HG03565 (cell line): ENCODE measurements at regions not wholly inside any gene's neighbourhood (a gene's known extent, or its start where the extent isn't known, plus 50 kb on each side); places are given as distances from the start of the nearest gene placed in this dataset.

Experiments used
- ATAC-seq: cut with Tn5 transposase; IDR thresholded peaks from one replicate; pipeline ENCODE4 v1.9.1; 2021; ENCODE audit warnings: mild to moderate bottlenecking, moderate library complexity; ENCODE audit not compliant: unreplicated experiment

DNA sequence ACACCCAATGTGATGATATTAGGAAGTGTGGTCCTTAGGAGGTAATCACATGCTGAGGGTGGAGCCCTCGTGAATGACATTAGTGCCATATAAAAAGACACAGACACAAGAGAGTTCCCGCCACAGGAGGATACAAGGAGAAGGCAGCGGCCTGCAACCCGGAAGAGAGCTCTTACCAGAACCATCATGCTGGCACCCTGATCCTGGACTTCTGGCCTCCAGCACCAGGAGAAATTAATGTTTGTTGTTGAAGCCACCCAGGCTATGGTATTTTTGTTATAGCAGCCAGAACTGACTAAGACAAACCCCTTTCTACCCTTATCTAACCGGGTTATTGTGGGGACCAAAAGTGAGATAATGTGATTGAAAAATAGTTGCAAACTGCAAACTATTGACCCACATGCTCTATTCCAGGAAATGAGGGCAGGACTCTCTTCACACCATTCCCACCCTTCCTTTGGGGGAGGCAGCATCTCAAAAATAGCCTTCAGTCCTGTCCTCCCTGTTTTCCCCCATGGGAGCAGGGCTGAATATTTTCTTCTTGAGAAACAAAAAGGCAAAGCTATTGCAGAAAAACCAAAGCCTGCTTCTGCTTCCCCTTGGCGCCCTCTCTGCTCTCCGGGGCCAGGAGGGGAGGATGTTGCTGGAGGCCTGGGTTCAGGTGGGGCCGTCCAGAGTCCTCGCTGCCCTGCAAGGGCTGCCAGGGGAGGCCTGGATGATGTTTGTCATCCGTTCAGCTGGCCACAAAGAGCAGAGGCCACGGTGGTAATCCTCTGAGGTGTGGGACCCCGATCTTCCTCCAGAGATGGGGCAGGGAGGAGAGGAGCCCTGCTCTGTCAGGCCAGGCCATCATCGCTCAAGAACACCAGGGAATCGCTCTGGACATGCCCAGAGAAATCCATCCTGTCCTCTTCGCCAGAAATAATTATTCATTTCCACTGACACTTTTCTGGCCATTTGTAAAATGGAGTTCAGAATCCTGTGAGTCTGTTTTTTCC is 73.8 kb upstream of the HAAO start:
- ATAC-seq: no peak

DNA sequence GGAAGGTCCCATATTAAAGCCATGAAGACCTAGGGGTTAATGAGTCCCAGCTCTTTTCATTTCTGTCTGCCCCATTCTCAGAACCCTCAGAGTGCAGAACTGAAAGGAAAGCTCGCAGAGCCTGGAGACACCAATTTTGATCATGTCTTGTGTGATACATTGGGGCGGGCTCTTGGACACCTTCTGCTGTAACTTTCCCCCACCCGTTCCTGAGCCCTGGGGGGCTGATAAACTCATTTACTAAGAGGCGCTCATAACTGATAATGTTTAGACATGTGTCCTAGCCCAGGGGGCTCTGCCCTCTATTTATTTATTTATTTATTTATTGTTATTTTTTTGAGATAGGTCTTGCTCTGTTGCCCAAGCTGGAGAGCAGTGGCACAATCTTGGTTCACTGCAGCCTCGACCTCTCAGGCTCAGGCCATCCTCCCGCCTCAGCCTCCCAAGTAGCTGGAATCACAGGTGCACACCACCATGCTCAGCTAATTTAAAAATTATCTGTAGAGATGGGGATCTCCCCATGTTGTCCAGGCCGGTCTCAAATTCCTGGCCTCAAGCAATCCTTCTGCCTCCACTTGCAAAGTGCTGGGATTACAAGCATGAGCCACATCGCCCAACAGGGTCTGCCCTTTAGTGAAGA is 72.4 kb upstream of the HAAO start:
- ATAC-seq: no peak

DNA sequence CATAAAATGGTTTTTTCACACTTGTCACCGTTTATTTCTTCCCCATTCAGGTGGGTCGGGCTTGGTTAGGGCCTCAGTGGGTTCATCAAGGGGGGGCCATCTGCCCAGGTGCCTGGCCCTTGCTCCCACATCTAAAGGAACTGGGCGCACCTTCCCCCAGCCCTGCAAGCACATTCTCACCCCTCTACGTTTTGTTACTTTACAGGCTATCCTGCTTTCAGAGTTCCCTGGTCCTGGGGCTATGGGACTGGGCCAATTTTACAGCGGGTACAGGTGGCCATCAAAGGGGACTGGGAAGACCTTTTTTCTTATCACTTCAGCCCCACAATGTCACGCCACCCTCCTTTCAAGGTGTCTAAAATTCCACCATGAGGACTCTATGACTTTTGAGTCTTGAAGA is 71.8 kb upstream of the HAAO start:
- ATAC-seq: no peak

DNA sequence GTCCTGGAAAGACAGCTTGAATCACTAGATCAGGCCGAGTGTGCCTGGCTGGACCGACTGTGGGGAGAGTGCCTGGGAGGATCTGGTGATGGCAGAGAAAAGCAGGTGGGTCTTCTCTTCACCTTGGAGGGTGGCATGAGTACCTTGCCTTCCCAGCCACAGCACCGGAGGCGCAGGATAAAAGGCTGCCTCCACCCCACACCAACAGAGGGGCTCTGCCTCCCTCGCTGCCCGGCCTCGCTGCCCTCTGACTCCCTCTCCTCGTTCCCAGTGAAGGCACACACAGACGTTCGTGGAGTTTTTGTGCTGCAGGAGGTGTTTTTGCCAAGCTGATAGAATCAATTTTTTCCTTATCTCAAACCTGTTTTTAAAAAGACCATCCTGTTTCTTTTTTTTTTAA is 71.4 kb upstream of the HAAO start:
- no peak for ATAC-seq

DNA sequence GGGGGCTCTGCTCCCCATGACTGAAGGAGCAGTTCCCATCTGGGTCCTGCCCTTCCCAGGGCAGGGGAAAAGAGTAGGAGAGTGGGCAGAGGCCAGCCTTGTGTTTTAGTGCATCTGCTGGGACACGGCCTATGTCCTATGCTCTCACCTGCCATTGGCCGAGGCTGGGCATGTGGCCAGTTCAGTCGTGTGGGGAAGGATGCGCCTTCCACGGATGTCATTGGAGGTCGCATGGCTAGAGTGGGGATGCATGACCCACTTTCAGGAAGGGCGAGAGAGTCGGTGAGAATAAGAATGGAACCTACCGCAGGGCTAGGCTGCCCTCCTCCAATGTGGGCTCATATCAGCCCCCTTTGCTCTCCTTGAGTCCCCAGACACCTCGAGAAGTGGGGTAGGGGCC is 70.9 kb upstream of the HAAO start:
- ATAC-seq: no peak

DNA sequence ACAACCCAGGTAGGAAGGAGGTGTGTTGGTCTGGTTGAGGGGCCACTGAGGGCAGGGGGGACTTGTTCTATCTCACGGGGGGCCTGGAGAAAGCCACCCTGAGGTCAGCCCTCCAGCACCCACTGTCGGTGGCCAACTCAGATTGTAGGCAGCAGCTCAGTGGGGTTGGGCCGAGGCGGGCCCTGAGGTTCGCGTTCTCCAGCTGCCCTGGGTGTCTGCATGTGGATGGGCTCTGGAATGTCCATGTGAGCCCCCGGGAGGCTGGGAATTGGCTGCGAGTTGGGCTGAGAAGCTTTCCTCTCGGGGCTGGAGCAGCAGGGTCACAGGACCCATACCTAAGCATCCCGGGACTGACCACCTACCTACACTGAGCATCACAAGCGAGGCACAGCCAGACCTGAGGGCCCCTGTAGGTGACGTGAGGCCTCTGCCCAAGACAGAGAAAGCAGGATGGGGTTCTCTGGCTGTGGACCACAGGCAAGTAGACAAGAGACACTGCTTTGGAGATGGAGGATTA is 70.3 kb upstream of the HAAO start:
- no peak for ATAC-seq

DNA sequence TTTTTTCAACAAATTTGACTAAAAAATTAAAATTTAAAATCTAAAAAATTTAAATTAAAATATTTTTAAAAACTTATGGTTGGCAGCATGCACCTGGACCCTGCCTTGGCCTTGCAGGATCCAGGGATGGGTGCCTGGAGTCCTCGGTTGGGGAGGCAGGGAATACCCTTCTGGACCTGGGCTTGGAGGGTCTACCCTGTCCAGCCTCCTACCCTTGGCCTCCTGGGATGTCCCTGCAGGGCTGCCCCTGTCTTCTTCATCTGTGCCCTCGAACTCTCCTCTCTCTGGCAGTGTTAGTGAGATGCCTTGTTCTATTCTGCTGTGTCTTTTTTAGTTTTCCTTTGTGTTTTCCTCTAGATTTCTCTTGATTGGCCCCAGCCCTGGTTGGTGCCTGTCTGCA is 68.9 kb upstream of the HAAO start:
- ATAC-seq: no peak

DNA sequence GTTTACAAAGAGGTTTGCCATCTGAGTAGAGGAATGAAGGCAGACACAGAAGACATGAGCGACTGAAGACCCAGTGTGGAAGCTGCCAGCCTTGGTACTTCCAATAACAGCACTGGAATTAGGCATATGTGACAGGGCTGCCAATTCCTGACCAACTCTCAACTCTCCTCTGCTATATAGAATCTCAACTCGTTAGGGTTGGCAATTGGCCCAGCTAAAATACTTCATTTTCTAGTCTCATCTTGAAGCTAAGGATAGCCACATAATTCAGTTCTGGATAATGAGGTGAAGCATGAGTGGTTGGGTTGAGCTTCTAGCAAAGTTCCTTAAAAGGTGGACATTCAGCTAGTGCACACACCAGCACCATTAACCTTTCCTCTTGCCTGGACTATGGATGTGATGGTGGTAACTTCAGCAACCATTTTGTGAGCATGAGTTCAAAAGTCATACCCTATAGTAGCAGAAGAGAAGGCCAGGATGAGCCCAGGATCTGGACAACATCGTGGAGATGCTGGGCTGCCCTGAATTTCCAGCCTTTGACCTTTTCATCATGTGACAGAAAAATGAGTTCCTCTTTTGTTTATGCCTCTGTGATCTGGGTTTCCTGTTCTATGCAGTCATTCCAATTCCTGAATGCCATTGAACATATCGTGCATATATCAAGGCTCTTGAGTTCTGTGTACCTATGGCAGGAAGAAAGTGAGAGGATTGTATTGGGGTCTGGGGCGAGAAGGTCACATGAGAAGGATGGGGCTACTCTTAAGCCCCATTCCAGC is 68.1 kb upstream of the HAAO start:
- ATAC-seq: no peak

DNA sequence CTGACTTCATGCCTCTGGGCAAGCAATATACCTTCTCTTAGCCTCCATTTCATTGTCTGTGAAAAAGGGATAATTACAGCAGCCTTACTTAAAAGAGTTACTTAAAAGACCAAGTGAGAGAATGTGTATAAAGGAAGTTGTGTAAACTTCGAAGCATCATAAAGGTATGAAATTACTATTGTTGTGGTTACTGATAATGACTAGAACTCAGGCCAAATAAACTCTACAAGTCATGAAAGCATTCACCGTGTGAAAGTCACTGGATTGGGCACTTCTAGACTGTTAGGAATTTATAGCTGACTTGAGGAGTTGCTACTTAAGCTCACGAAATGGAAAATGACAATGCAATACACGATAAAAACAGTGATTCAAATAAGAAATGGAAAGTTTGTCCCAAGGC is 67.4 kb upstream of the HAAO start:
- ATAC-seq: no peak

DNA sequence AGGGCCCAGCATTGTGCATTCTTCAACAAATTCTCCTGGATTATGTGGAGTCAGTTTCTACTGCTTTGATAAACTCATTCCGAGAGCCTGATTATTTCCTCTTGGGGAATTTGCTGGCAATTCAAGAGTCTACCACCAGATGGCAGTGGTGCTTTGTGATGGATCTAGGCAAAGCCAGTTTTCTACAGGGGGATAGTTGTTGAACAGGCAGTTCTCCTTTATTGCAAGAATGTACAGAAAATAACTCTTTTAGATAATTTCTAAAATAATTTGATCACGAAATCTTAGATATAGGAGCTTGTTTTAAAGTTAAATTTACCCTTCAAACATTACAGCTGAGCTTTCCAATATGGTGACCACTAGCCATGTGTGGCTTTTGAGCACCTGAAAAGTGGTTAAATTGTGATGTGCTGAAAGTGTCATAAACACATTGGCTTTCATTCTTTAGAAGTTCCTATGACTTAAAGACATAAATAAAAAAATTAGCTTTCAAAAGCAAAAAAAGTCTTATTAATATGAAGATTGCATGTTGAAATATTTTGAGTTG is 66.7 kb upstream of the HAAO start:
- ATAC-seq: no peak

DNA sequence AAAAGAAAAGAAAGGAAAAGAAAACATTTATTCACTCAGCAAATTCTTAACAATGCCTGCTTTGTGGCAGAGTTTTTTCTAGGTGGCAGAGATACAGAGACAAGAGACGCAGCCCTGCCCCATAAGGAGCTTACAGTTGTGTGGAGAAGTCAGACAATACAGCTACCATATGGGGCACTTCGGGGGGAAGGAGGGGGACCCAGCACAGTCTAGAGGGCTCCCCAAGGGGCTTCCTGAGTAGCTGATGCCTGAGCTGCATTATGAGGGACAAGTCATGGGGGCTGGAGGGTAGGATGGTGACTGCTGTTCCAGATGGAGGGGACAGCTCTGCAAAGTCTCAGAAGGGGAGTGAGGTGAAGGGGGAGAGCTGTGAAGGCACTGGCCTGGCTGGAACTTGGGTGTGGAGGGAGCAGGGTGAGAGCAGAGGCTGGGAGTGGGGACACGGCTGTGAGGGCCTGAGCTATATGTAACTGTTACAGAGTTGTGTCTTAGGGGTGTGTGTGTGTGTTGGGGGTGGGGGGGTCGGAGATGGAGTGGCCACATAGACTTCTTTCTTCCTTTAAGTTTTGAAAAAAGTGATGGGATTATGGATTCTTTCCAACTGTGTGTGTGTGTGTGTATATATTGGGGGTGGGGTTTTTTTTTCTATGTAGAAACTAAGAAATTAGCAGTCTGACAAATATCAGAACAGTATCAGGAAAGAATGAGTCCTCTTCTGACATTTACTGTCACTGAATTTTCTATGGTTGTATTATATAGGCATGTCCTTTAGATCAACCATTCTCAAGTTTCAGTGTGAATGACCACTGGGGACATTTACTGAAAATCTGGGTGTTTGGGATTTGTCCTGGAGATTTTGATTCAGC is 66.0 kb upstream of the HAAO start:
- no peak for ATAC-seq

DNA sequence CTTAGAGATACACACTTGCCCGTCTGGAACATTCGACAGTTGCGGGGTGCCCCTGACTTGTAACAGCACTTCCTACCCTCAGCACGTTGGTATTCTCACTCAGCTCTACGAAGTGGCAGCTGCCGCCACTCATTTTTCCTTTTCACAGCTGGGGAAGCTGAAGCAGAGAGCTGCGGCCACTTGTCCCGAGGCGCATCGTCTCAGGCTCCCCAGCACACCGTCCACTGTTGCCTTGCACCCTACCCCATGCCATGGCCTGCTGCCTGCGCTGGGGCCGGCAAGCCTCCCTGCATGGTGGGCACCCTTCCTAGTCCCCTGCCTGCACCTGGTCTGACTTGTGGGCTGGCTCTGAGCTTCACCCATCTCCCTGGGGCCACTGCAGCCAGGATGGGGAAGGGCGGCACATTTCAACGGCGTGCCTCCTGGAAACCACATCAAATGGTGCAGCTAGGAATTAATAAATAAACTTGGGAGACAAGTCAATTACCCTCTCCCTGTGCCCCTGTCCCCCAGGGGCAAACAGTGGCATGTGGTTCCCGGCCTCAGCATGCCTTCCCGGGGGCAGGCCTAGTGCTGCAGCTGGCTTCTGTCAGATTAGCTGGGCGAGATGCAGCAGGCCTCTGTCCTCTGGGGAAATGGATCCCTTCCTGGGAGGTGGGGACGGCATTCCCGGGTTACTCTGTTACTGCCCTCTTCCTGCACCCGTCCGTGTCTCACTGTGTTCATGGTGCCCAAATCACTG is 64.7 kb upstream of the HAAO start:
- no peak for ATAC-seq

DNA sequence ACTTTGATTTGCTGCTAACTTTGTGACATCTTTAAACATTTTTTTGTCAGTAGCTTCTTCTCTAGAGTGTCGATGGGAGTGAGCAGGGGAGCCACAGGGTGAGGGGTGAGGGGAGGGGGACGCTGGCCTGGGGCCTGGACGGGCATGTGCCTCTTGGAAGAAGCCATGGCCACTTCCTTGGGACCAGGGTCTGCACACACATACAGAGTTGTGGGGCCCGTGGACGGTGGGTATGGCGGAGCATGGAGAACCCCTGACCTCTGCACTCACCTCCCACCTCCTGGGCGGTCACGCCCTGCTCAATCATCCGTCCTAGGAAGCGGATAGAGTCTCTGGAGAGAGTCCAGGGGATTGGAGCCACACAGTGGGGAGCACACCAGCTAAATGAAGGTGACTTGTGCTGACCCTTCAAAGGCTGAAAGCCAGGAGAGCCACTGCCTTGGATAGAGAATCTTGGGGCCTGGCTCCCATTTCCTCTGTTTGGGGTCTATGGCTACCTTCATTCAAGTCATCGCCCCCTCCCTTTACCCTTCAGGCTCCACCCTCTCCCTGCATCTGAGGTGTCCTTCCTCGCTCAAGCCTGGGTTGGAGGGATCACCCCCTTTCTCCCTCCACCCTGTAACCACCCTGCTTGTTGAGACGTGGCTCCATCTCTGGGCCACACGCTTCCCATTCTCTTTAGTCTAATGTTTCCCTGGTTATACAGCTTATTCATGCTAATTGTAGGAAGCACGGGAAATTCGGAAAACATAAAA is 63.9 kb upstream of the HAAO start:
- ATAC-seq: no peak

DNA sequence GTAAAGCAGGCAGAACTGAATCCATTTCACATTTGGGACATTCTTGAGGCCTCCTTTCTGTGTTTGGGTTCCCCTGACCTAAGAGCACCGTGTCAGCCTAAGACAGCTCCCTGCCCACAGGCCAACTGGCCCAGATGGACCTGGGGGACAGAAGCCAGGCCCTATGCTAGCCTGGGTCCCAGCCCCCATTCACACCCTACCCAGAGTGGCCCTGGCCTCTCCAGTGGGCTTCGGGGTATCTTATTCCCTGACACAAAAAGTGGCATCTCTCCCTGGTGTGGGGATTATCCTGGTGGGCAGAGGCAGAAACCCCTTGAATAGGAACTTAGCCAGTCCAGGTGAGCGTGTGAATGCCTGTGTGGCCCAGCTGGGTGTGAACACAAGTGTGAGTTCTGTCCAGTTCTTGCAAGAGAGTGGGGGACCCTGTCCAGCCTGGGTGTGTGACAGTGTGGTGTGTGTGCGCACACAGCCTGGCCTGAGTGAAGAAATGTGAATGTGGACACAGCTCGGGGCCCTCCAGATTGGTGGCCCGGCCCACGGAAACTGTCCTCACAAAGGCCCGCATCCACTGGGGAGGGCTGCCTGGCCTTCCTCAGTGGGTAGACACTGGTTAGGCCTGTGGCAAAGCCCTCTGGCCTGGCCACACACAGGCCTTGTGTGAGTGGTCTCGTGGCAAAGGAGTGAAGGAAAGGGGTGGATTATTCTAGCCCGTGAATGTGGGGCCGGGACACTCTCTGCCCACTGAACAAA is 63.0 kb upstream of the HAAO start:
- ATAC-seq: no peak

DNA sequence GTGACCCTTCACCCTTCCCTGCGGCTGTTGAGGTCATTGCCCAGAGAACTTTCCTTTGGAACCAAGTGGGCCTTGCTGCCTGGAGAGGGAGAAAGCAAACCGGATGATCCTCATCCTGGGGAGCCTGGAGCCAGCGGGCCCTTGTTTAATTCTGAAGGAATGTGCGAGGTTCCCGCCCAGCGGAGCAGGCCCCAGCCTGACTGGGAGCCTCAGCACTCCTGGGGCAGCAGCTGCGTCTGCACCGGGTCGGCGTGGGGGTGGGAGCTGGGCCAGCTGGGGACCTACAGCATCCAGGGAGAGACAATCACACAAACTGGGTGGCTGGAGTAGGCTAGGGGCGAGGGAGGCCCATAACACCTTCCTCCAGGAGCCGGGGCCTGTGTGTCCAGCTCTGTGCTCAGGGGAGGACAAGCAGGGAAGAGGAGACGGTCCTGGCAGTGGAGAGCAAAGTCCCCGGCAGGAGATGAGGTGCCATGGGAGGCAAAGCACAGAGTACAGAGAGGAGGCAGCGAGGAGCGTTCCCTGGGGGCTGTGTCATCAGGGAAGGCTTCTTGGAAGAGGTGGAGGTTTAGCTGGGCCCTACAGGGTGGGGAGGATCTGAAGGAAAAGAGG is 61.9 kb upstream of the HAAO start:
- ATAC-seq: no peak

DNA sequence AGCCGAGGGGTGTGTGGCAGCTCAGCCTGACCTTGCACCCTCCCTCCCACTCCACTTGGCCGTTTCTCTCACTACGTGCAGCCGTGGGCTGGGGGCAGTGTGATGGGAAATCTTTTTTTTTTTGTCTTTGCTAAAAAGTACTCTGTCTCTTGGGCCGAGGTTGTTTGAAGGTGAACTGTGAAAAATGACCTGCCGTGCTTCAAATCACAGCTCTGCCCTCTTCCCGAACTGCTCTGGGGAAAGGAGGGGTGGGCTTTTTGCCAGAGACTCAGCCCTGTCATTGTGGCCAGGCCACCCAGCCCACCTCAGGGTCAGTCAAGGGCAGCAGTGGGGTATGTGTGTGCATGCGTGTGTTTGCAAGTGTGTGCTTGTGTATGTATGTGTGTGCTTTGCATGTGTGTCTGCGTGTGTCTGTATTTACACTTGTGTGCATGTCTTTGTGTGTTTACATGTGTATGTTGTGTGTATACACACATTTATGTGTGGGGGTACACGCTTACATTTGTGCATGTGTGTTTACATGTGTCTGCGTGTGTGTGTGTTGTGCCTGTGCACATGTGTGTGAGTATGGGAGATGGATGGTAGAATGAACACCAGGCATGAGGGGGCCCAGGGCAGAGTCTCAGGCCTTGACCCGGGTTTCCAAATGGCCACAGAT is 61.3 kb upstream of the HAAO start:
- ATAC-seq: no peak

DNA sequence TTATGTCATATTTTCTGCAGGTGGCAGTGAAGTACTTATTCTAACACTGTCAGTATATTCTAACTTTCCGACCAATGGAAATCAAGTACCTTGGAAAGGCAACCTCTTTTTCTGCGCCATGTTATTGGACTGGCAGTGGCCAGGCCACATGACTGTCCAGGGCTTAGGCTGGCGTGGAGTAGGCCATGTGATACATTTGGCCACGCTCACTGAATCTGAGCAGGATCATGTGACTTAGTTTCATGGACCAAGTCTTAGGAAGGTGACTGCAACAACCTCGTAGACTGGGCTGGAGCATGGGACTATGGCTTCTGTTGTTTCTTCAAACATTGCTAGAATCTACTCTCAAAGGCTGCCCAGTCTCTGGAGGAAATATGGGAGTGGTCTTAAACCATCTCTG is 60.4 kb upstream of the HAAO start:
- ATAC-seq: no peak
